ENCODE measurements at regions not wholly inside any gene's neighbourhood (a gene's known extent, or its start where the extent isn't known, plus 50 kb on each side); places are given as distances from the start of the nearest gene placed in this dataset.

DNA sequence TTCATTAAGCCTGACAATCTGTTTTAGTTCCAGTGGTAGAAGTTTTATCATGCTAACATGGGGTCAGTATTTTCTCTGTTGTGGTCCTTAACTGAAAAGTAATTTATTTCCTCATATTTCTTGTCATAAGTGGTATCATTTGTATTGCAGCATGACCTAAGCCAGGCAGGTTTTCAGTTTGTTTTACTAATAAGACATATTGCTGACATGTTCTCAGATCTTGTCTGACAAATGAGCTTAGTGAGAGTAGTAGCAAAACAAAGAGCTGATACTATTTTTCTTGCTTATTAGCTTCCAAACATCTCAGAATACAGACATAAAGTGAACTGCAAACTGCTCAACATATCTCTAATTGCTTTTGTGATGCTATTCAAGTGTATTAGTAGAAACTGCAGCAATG lies 293.6 kb downstream of the DSEL start:
- Mint-ChIP-seq H3K27me3 (ENCODE audit: low read depth) (no peaks in the 10 kb centered on the region), H3K9me3 (peaks cover 3% of the 10 kb centered on the region), H3K4me1 (peaks cover 4% of the 10 kb centered on the region), H3K4me3 (no peak overlapping the region), H3K36me3 (ENCODE audit: low read depth) (no peaks in the 10 kb centered on the region), H3K27ac (no peak overlapping the region)
- TF ChIP-seq, protein P1, sequence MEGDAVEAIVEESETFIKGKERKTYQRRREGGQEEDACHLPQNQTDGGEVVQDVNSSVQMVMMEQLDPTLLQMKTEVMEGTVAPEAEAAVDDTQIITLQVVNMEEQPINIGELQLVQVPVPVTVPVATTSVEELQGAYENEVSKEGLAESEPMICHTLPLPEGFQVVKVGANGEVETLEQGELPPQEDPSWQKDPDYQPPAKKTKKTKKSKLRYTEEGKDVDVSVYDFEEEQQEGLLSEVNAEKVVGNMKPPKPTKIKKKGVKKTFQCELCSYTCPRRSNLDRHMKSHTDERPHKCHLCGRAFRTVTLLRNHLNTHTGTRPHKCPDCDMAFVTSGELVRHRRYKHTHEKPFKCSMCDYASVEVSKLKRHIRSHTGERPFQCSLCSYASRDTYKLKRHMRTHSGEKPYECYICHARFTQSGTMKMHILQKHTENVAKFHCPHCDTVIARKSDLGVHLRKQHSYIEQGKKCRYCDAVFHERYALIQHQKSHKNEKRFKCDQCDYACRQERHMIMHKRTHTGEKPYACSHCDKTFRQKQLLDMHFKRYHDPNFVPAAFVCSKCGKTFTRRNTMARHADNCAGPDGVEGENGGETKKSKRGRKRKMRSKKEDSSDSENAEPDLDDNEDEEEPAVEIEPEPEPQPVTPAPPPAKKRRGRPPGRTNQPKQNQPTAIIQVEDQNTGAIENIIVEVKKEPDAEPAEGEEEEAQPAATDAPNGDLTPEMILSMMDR (IDR thresholded peaks at IDR 0.05; ENCODE audit: unreplicated experiment in 3 of 3), result no peak

DNA sequence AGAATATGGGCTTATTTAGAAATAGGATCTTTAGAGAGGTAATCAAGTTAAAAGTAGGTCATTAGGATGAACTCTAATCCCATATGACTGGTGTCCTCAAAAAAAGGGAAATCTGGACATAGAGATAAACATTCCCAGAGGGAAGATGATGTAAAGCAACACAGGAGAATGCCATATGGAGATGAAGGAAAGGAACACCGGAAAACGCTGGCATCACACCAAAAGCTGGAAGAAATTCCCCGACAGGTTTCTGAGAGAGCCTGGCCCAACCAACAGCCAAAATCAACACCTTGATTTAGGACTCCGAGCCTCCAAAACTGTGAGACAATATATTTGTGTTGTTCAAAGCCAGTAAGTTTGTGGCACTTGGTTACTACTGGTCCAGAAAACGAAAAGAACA lies 296.7 kb downstream of the DSEL start:
- TF ChIP-seq, protein P1 (IDR thresholded peaks at IDR 0.05; ENCODE audit: unreplicated experiment in 3 of 3), result no peak
- Mint-ChIP-seq H3K4me3 (no peak overlapping the region), H3K36me3 (ENCODE audit: low read depth) (no peaks in the 10 kb centered on the region), H3K27ac (no peak overlapping the region), H3K27me3 (ENCODE audit: low read depth) (no peaks in the 10 kb centered on the region), H3K4me1 (peaks cover 4% of the 10 kb centered on the region), H3K9me3 (no peaks in the 10 kb centered on the region)

DNA sequence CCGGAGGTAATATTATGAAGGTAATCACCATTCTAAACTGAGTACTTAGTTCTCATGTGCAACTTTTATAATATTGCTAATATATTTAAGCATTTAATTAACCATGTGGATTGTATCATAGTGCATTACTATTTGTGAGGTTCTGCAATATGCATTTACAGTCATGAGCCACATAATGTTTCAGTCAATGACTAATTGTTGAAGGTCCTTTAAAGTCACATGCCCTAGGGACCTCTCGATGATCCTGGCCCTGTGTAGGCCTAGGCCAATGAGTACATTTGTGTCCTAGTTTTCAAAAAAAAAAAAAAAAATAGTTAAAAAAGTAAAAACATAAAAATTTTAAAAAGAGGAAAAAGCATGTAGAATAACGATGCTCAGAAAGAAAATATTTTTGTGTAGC lies 298.0 kb downstream of the DSEL start:
- no peaks in the 10 kb centered on the region for H3K27me3 Mint-ChIP-seq (ENCODE audit: low read depth)
- no peak overlapping the region for H3K4me3 Mint-ChIP-seq
- H3K9me3 Mint-ChIP-seq, result no peaks in the 10 kb centered on the region
- no peaks in the 10 kb centered on the region for H3K36me3 Mint-ChIP-seq (ENCODE audit: low read depth)
- H3K4me1 Mint-ChIP-seq, result peaks cover 4% of the 10 kb centered on the region
- no peak overlapping the region for H3K27ac Mint-ChIP-seq
- TF ChIP-seq, protein P1 (IDR thresholded peaks at IDR 0.05; ENCODE audit: unreplicated experiment in 3 of 3), result no peak

DNA sequence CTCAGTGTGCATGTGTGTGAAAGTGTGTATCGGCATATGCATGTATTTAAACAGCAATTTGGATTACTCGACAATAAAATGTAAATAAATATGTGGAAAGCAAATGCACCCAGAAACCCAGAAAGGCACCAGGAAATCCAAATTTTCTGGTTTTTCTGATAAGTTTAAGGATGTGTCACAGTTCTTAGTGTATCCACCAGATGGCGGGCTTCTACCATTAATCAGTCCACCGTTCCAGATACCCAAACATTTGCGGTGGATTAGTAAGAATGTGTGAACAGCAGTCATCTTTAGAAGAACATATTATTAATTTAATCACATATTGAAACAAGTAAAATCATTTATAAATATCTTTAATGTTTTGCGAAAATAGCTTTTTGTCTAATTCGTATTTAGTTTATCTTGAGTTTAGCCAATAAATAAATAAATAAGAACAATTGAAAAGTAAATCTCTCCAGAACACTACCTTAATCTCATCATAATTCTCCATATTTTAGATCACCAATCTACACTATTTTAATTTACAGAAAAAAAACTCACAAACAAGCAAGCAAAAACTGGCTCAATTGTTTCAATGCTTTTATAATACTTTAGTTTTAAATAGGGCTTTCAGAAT lies 298.9 kb downstream of the DSEL start:
- TF ChIP-seq, protein P1 (IDR thresholded peaks at IDR 0.05; ENCODE audit: unreplicated experiment in 3 of 3), result peak; percentile 80 to 90 (median 87)
- Mint-ChIP-seq H3K36me3 (ENCODE audit: low read depth) (no peaks in the 10 kb centered on the region), H3K9me3 (no peaks in the 10 kb centered on the region), H3K4me1 (no peaks in the 10 kb centered on the region), H3K27ac (no peak overlapping the region), H3K4me3 (no peak overlapping the region), H3K27me3 (ENCODE audit: low read depth) (no peaks in the 10 kb centered on the region)

DNA sequence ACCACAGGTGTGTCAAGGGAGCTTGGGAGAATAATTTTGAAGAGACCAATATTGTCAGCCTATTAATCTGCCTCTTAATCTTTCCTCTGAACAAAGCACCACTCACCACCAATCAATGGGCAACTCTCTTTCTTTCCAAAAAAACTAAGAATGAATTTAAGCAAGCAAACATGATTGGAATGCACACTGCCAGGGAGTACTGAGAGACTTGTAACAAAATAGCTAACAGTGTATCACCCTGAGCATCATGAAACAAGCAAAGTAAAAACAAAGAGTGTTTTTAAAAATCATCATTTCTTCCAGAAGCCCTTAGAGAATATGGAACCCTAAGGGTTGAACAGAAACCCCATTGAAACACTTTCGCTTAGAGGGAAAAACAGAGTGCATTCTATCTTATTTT lies 299.7 kb downstream of the DSEL start:
- no peaks in the 10 kb centered on the region for H3K4me1 Mint-ChIP-seq
- H3K36me3 Mint-ChIP-seq (ENCODE audit: low read depth), result no peaks in the 10 kb centered on the region
- no peaks in the 10 kb centered on the region for H3K27me3 Mint-ChIP-seq (ENCODE audit: low read depth)
- no peak overlapping the region for H3K27ac Mint-ChIP-seq
- no peak overlapping the region for H3K4me3 Mint-ChIP-seq
- H3K9me3 Mint-ChIP-seq, result no peaks in the 10 kb centered on the region
- TF ChIP-seq, protein P1 (IDR thresholded peaks at IDR 0.05; ENCODE audit: unreplicated experiment in 3 of 3), result no peak

DNA sequence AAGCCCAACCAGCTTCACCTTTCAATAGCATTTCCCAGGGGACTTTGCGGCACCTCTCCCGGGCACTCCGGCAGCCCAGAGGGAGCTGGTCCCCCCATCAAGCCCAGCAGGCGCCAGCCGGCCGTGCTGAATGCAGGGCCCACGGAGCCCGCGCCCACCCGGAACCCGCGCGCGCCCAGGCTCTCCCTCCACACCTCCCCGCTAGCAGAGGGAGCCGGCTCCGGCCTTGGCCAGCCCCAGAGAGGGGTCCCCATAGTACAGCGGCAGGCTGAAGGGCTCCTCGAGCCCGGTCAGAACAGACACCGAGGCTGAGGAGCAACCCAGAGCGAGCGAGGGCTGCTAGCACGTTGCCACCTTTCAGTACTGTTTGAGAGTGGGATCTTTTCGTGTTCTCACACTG lies 300.8 kb downstream of the DSEL start:
- H3K27ac Mint-ChIP-seq, result no peak overlapping the region
- no peaks in the 10 kb centered on the region for H3K9me3 Mint-ChIP-seq
- H3K36me3 Mint-ChIP-seq (ENCODE audit: low read depth), result no peaks in the 10 kb centered on the region
- no peak overlapping the region for H3K4me3 Mint-ChIP-seq
- H3K27me3 Mint-ChIP-seq (ENCODE audit: low read depth), result no peaks in the 10 kb centered on the region
- TF ChIP-seq, protein P1 (IDR thresholded peaks at IDR 0.05; ENCODE audit: unreplicated experiment in 3 of 3), result no peak
- no peaks in the 10 kb centered on the region for H3K4me1 Mint-ChIP-seq
